GM12872 (cell line): ENCODE measurements at regions not wholly inside any gene's neighbourhood (a gene's known extent, or its start where the extent isn't known, plus 50 kb on each side); places are given as distances from the start of the nearest gene placed in this dataset.

Experiments used
- CTCF ChIP-seq: IDR thresholded peaks from 3 replicates; pipeline ENCODE4 v1.5.1; 2011; ENCODE audit warnings: low read depth, mild to moderate bottlenecking, low read length, moderate library complexity; ENCODE audit not compliant: insufficient read depth

DNA sequence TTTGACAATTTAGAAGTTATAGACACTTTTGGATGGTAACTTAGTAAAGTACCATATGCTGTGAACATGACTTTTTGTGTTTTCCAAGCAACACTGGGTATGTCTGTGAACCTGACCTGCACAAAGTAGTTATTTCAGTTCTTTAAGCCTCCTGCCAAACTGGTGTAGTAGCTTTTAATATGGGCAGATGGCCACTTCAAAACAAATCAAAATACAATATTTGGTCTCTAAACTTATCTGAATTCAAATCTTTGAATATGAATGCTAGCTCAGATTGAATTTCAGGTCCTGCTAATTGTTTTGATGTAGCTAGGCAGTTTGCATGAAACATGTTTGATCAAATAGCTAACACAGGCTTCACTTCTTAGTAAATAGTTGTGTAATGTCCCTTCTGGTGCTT, 1176.7 kb upstream of the CDH9 start:
- no peak for TF ChIP-seq CTCF

- no peak for TF ChIP-seq CTCF
These were observed 1175.9 kb upstream of the CDH9 start for GRCh38 chr5:28214292-28214691.

GRCh38 chr5:28208356-28208755, 1170.0 kb upstream of the CDH9 start:
- no peak for TF ChIP-seq CTCF

GRCh38 chr5:28190011-28190410, 1151.6 kb upstream of the CDH9 start:
- no peak for TF ChIP-seq CTCF

DNA sequence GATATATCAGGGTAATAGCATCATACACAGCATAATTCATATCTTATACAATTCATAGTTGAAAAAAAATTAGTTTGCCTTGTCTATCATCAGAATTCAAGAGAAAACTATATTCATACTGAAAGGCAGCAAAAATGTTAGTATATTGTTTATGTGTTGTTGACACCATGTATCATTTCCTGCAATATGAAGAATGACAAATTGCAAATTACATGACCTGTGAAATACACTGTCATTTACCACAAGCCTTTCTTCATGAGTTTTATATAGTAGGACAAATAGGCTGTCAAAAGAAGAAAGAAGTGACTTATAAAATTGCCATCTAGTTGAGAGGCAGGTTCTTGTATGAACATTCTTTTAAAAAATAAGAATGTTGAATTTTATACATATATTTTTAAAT, 1136.3 kb upstream of the CDH9 start:
- TF ChIP-seq CTCF: no peak

DNA sequence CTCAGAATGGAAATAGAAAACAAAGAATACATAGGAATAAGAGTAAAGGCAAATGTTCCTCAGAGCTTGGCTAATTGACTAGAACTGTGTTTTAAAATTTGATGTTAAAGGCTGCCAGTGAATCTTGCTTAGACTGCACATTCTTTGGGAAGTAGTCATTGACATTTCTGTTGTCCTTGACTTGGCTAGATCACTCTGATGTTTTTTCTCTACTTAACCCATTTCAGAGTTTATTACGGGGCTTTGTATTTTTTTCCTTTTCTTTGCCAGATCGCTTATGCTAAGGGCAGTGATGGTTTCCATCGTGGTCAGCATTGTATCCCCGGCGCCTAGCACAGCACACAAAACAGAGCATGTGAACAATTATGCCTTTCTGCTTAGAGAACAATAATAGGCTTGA, 1126.7 kb upstream of the CDH9 start:
- no peak for TF ChIP-seq CTCF

- no peak for TF ChIP-seq CTCF
These were observed 1126.2 kb upstream of the CDH9 start for GRCh38 chr5:28164568-28164967.

DNA sequence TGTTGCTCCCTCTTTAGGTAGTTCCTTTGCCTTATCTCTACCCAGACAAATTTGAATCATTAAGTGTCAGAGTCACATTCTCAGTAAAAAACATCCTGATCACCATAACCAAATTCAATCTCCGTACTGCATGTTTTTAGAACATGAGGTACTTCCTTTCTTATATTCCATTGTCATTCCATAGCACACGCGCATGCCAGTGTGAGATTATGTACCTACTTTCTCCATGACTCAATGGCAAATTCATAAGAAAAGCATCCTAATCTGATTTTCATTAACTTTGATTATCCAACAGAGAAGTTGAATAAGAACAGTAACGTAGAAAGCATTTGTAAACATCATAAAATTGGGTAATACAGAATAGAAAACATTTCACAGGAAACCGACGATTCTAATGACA, 1118.6 kb upstream of the CDH9 start:
- no peak for TF ChIP-seq CTCF
